ENCODE measurements at regions not wholly inside any gene's neighbourhood (a gene's known extent, or its start where the extent isn't known, plus 50 kb on each side); places are given as distances from the start of the nearest gene placed in this dataset.

- in situ Hi-C loops (cut with MboI; ENCODE audit: low pct_unique_long_range_greater_than_20kb, low sequenced_read_pairs, unreplicated experiment), result no loop called here
- no peak for DNase-seq (ENCODE audit: low spot score)
- no peak for TF ChIP-seq CTCF (IDR thresholded peaks at IDR 0.05; ENCODE audit: extremely low read depth, insufficient read depth, missing control alignments)
Measured at GRCh38 chr20:48483334-48484066, 344.3 kb downstream of the PREX1 start.

GRCh38 chr20:48482790-48483189 lies 345.0 kb downstream of the PREX1 start:
- DNase-seq (ENCODE audit: low spot score), result peak; percentile 43
- no peak for TF ChIP-seq CTCF (IDR thresholded peaks at IDR 0.05; ENCODE audit: extremely low read depth, insufficient read depth, missing control alignments)
- in situ Hi-C loops (cut with MboI; ENCODE audit: low pct_unique_long_range_greater_than_20kb, low sequenced_read_pairs, unreplicated experiment), result no loop called here

- in situ Hi-C loops (cut with MboI; ENCODE audit: low pct_unique_long_range_greater_than_20kb, low sequenced_read_pairs, unreplicated experiment), result no loop called here
- no peak for TF ChIP-seq CTCF (IDR thresholded peaks at IDR 0.05; ENCODE audit: extremely low read depth, insufficient read depth, missing control alignments)
Measured at GRCh38 chr20:48480216-48480772, 347.5 kb downstream of the PREX1 start.

GRCh38 chr20:48478806-48479585 lies 348.8 kb downstream of the PREX1 start:
- in situ Hi-C loops (cut with MboI; ENCODE audit: low pct_unique_long_range_greater_than_20kb, low sequenced_read_pairs, unreplicated experiment), result no loop called here
- TF ChIP-seq CTCF (IDR thresholded peaks at IDR 0.05; ENCODE audit: extremely low read depth, insufficient read depth, missing control alignments), result no peak
- no peak for DNase-seq (ENCODE audit: low spot score)

More at GRCh38 chr20:48480216-48480772, 347.5 kb downstream of the PREX1 start:
- no peak for DNase-seq (ENCODE audit: low spot score)

- in situ Hi-C loops (cut with MboI; ENCODE audit: low pct_unique_long_range_greater_than_20kb, low sequenced_read_pairs, unreplicated experiment), result no loop called here
- DNase-seq (ENCODE audit: low spot score), result no peak
- TF ChIP-seq CTCF (IDR thresholded peaks at IDR 0.05; ENCODE audit: extremely low read depth, insufficient read depth, missing control alignments), result no peak
Measured at GRCh38 chr20:48478370-48478769, 349.4 kb downstream of the PREX1 start.

- TF ChIP-seq CTCF (IDR thresholded peaks at IDR 0.05; ENCODE audit: extremely low read depth, insufficient read depth, missing control alignments), result no peak
- no peak for DNase-seq (ENCODE audit: low spot score)
- in situ Hi-C loops (cut with MboI; ENCODE audit: low pct_unique_long_range_greater_than_20kb, low sequenced_read_pairs, unreplicated experiment), result no loop called here
Measured at GRCh38 chr20:48476854-48477253, 350.9 kb downstream of the PREX1 start.
